ENCODE measurements at regions not wholly inside any gene's neighbourhood (a gene's known extent, or its start where the extent isn't known, plus 50 kb on each side); places are given as distances from the start of the nearest gene placed in this dataset.

GRCh38 chr3:124453189-124453588, 277.1 kb upstream of the UMPS start:
- peak; percentile 12 for DNase-seq

GRCh38 chr3:124455891-124456290, 274.4 kb upstream of the UMPS start:
- DNase-seq = no peak

DNA sequence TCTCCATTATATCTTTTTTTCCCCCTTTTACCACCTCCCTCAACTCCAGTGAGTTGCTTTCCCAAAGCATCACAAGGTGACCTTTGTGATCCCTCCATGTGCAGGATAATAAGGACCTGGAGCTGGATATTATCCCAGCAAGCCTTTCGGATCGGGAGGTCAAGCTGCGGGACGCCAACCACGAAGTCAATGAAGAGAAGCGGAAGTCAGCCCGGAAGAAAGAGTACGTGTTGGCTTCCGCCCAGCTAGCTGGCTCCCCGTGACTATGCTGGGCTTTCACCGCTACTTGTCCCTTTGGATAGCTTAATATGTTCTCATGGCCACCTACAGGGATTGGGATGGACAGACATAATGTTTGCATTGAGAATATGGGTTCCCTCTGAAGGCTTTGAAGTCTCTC, 273.7 kb upstream of the UMPS start:
- DNase-seq = no peak

GRCh38 chr3:124459678-124460077, 270.6 kb upstream of the UMPS start:
- no peak for DNase-seq

- DNase-seq = no peak
These were observed 269.1 kb upstream of the UMPS start for GRCh38 chr3:124461126-124461525.

GRCh38 chr3:124461838-124462632, 268.2 kb upstream of the UMPS start:
- DNase-seq = no peak

DNA sequence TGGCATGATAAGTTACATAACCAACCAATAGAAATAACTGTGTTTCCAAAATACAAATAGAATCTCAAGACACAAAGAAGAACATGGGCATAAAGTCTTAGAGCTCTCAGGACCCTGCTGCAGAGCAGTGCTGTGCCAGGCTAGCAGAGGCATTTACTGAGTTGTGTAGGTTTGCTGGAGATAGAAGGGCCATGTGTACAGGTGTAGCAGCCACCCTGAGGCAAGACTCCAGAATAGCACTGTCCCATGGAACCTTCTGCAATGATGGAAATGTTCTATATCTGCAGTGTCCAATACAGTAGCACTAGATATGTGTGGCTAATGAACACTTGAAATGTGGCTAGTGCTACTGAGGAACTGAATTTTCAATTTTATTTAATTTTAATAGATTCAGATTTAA, 267.0 kb upstream of the UMPS start:
- DNase-seq = no peak

DNA sequence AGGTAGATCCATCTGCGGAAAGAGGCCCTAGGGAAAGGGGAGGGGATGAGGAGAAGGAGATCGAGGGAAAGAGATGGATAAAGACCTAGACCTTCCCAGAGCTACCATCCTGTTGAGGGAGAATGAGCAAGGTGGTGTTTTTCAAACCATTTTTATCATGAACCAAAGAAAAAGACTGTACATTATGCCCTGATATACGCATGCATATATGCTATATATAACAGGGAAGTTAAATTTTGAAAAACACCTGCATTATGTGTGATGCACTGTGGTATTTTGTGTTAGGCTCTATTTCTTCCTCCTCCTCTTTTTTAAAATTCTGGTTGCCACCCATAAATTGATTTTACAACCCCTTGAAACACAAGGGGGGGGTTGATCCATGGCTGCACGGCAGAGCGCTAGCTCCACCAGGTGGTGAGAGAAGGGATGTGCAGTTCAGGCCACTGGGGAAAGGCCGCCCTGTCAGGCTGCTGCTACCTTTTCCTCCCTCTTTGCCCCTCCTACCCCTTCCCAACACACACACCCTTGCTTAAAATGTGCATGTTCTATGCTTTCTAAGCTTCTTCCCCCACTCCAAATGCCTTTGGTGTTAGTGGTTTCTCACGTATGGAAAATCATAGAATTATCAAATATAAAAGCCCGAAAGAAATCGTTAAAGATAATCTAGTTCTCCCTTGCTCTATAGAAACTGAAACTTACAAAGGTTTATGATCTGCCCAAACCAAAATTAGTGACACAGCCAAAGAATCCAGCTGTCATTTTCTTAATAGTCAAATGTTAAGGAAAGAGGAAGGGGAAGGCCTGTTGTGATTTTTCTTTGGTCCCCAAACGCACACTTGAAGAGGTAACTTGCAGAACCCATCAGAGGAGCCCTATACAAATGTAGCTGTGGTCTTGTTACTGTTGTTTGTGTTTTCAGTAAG, 262.0 kb upstream of the UMPS start:
- DNase-seq = peak; percentile 71

- DNase-seq = peak; percentile 5
These were observed 260.7 kb upstream of the UMPS start for GRCh38 chr3:124469555-124469954.

DNA sequence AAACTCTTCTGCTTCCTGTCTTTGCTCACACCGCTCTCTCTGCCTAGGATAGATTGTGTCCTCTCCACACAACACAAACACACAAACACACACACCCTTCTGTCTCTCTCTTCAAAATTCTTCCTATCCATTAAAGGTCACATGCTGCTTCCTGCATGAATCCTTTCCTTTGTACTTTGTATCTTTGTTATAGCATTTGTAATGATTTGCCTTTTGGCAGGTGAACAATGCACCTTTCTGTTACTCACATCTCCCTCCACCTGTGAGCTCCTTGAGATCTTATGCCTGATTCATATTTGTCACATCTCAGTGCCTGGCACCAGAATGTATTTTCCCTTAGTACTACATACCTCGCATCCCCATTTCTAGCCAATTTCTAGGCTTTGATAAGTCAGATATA, 251.4 kb upstream of the UMPS start:
- DNase-seq = no peak

- DNase-seq = no peak
These were observed 246.3 kb upstream of the UMPS start for GRCh38 chr3:124483915-124484470.

DNA sequence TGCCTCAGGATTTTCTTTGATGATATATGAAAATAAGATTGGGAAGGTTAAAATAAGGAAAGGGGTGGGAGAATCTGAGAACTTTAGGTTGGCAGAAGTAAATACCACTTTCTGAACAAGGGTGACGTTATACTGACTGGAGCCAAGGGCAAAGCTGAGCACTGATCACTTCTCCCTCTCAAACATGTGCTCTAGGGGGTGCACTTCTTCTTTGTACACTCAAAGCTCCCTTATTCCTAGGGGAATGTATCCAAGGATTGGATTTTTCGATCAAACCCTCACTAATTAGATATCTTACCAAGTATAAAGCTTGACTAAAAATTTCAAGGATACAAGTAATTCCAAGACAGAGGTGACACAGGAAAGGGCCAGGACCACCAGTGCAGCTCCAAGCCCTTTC, 243.9 kb upstream of the UMPS start:
- no peak for DNase-seq

DNA sequence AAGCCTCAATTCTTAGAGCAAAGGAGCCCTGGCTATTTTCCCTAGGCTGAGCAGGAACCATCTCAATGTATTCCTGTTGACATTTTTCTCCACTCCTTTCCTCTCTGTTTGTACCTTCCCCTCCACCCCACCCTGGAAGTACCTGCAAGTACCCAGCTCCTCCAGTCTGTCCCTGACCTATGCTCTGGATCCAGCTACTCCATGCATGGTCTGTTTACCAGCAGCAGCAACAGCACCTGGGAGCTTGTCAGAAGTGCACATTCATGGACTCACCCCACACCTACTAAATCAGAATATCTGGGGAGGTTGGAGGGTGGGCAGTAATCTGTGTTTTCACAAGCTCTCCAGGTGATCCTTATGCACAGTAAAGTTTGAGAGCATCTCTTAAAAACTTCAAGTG, 240.7 kb upstream of the UMPS start:
- no peak for DNase-seq

GRCh38 chr3:124491098-124491497, 239.2 kb upstream of the UMPS start:
- peak; percentile 64 for DNase-seq

DNA sequence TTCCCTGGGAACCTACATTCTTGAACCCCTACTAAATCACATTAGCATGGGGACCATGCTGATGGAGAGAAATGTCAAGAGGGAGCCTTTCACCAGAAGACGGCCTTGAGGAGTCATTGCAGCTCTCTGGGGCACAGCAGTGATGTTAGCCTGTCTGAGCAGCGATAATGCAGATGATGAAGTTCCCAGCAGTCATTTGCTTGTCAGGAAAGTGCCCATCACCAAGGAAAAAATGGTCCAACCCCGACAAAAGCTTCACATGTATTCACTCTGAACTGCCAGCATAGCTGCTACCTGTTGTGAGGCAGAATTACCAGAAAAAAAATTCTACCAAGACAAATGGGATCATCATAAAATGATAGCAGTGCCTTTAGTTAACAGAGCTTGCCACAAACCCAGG, 238.4 kb upstream of the UMPS start:
- DNase-seq = no peak

GRCh38 chr3:124492824-124493223, 237.4 kb upstream of the UMPS start:
- DNase-seq = peak; percentile 10

DNA sequence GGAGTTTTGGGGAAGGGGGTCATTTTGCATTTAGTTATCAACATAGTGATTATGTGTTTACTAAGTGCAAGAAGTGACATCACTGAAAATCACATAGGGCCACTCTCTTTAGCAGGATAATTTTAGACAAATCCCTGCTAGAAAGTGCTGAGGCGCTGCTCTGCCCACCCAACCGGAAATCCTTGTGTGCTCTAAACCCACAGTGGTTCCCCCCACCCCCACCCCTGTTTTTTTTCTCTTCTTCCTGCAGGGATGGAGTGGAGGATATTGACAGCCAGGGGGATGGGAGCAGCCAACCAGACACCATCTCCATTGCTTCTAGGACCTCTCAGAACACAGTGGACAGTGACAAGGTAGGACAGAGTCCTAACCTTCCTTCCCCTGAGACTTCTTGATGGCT, 234.2 kb upstream of the UMPS start:
- DNase-seq = no peak

DNA sequence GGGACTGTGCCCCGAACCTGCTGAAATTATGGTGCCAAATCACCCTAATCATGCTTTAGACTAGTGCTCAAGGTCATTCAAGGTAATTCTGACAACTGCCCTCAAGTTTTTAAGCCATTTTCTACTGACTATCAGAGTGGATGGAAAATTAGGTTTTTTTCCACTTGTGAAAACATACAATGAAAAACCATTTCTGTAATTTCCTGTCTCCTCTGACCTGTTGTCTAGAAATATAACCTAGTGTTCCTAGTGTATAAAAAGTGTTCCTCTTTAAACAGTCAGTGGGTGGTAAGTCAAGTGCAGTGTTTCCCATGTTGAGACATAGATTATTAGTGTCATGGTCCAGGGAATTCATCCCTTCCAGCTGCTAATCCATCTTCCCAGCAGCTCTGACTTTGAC, 232.8 kb upstream of the UMPS start:
- no peak for DNase-seq

DNA sequence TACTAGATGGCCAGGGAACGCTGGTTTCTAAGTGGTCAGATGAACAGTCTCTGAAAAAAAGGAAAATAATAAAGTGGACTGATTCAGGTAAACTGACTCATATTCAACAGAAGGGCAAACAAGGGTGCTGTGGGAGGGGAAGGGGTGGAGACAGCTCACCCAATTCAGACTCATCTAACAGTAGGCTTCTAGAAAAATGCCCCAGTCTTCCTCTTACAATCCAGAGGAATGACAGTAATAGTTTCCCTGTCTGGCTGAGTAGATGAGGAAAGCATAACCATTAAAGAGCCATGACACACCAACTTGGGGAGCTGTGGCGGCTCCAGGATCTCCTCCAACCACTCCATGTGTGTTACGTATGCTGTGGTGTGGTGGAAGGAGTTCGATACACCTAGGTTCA, 231.4 kb upstream of the UMPS start:
- no peak for DNase-seq

DNA sequence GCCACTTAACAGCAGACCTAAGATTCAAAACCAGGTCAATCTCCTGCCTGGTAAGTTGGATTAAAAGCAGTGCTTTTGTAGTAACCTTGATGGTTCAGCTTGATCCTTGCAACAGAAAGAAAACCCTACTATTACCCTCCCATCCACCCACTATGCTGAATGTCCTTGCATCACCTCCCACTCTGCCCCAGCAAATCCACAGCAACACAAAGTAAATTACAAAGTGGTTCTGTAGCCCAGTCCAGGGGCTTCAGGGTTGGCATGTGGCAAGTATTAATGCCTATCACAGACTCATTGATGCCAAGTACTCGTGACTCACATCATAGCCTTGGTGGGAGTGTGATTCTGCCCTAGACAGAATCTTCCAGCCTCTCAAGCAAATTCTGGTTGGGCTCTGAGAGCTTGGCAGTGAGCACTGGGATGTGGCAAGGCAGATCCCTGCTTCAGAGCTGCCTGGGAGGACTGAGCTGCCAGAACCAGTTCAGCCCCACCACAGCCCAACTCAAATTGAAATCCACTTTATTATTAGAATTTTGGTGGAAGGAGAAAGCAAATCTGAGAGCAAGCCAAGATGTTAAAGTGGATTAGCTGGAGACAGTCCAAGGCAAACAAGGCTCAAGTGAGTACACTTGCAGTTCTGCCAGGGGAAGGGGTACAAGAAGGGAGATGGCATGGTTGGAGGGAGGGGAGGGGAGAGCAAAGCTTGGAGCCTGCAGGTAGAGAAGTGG, 225.8 kb upstream of the UMPS start:
- no peak for DNase-seq

DNA sequence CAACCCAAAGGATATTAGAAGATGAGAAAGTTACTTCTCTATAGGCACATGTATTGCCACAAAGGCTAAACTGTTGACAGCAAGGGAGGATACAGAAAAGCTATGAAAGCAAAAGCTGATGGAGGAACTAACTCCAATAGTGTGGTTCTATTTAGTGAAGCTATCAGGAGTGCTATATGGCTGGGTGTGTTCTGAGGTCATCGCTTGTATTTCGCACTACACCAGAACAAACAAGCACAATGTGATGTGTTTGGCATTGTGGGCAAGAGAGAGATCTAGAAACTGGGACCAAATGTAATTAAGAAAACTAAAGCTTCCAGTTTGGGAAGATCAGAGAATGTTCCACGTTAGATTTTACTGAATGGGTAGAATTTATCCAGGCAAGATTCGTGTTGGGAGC, 220.4 kb upstream of the UMPS start:
- DNase-seq = no peak

GRCh38 chr3:124510290-124510689, 220.0 kb upstream of the UMPS start:
- DNase-seq = no peak
